HG02852 (cell line): ENCODE measurements at regions not wholly inside any gene's neighbourhood (a gene's known extent, or its start where the extent isn't known, plus 50 kb on each side); places are given as distances from the start of the nearest gene placed in this dataset.
"Not testable (repeated sequence)": the region's sequence is repeated elsewhere in the genome, so short reads cannot be mapped to it uniquely, and the experiment has no call there.

Experiments
- ATAC-seq: cut with Tn5 transposase; IDR thresholded peaks from one replicate; pipeline ENCODE4 v1.9.1; 2021; ENCODE audit warnings: mild to moderate bottlenecking, moderate library complexity; ENCODE audit not compliant: unreplicated experiment

DNA sequence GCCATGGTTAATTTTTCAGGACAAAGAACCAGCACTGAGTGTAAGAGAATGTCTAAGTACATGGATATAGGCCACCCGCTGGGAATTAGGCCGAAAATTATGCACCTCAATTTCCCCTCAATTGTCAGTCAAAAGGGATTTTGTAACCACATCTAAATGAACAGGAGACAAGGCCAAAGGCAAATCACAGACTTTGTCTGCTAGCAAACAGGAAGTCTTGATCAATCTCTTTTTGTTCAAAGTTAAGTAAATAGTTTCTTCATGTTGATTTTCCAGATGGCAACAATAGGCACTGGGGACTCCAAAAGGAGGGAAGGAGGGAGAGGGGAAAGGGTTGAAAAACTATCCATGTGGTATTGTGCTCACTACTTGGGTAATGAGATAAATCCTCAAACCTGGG is 276.0 kb downstream of the COG6 start:
- no peak for ATAC-seq

DNA sequence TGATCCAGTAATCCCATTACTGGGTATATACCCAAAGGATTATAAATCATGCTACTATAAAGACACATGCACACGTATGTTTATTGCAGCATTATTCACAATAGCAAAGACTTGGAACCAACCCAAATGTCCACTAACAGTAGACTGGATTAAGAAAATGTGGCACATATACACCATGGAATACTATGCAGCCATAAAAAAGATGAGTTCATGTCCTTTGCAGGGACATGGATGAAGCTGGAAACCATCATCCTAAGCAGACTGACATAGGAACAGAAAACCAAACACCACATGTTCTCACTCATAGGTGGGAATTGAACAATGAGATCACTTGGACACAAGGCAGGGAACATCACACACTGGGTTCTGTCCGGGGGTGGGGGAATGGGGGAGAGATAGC is 277.1 kb downstream of the COG6 start:
- ATAC-seq = not testable (repeated sequence)

DNA sequence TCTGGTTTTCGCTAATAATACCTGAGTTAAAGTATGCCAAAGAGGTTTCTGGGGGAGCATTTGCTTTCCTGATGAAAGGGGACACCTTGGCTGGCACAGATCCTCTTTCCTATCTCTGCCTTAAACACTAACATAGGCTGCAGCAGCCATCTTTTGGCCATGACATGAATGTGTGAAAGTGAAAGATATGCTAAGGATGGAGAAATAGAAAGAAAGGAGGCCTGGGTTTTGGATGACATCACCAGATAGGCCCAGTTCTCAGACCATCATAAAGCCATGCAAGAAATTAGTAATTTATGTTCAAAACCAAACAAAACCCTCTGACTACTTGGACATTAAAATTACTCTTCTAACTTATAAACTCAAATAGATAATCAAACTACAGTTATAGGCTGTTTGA is 279.7 kb downstream of the COG6 start:
- no peak for ATAC-seq

DNA sequence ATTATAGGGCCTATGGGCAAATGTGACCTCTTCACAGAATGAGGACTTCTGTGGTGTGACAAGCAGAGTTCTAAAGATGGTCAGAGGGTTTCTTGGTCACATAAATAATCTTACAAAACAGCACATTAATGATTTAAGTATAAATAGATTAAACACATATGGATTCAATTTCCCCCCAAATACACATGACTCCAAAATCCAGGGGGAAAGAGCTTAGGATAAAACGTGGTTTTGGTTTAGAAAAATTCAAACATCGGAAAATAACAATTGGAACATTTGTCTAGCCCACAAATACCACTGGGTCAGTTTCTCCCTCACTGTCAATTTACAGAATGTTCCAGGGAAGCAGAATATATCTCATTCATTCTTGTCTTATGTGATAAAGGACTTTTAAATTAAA is 283.1 kb downstream of the COG6 start:
- no peak for ATAC-seq

DNA sequence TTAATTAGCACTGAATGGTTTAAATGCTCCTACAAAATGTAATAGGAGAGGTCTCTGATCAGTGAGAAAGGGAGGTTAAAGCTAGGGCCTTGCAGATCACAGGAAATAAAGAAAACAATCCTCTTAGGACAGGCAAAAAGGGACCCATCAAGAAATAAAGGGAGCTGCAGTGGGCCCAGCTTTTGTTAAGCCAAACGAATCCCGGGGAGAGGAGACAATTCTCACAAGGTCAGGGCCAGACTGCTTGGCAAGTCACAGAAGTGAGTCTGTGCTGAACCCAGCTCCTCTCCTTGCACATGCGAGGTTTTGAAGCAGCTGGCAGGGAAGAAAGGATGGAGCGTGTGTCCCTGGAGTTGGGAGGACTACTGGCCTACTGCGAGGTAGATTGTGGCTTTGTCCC is 285.8 kb downstream of the COG6 start:
- no peak for ATAC-seq

DNA sequence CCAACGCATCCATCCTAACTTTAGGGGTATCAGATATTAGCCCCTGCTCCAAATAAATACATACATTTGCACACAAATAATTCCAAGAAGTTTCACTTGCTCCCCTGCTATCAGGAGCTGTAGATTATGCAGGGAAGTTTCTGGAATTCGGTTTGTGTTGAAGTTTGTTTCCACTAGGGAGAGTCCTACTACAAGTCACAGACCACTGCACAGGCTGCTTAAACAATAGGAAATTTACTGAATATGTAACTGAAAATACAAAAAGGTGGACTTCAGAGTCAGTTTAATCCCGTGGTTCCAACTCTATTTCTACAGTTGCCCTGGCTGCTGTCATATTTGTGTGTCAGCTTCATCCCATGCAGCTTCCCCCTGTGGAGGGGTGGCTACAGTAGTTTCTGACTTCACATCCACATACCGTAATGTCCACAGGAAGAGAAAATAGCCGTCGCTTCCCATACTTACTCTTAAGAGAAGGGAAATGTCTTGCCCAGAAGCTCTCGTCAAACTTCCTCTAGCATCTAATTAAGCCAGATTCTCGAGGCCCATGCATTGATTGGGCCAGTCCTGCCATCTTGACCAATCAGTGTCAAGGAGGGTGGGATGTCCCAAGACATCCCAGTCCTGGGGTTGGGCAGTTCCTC is 286.6 kb downstream of the COG6 start:
- ATAC-seq = no peak

DNA sequence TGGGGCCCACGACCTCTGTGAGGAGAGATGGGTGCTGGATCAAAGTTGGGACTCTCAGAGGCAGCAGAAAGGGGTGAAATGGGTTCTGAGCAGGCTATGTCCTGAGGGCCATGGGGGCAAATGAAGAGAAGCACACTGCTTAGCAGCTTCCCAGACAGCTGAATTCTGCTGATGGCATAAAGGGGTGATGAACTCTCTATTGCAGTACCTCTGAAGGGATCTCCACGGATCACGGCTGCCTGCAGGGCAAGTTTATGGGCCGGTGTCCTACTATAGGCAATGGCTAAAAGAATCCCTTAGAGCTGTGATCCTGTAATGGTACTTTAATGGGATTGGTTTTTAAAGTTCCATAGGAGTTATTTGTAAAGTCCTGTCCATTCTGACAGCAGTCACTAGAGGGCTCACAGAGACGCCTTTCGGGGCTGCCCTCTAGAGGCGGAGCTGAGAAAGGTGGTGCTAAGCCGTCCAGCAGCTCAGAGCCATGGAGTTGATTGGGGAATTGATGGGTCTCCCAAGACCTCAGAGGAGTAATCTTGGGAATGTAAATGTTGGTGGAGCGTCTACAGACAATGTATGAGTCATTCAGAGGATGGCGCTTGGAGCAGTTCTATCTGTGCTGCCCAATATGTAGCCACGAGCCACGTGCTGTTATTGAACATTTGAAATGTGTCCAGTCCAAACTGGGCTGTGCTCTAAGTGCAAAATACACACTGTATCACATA is 287.3 kb downstream of the COG6 start:
- ATAC-seq = peak; percentile 100

DNA sequence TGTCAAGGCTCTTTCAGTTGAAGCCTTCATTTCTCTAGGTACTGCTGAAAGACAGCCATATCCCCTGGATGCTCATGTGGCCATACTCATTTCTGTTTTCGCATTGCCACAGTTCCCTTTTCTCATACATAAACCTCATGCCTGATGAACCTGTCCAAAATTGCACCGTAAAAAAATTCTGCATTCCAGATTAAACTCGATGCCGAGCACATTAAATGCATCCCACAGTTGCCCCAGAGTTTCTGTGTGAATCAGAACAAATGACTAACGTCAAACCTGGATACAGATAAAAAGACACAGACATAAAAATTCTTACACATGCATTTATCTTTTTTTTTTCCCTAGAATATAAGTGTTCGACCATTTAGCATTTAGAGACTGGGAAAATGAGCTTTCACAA is 288.2 kb downstream of the COG6 start:
- no peak for ATAC-seq

DNA sequence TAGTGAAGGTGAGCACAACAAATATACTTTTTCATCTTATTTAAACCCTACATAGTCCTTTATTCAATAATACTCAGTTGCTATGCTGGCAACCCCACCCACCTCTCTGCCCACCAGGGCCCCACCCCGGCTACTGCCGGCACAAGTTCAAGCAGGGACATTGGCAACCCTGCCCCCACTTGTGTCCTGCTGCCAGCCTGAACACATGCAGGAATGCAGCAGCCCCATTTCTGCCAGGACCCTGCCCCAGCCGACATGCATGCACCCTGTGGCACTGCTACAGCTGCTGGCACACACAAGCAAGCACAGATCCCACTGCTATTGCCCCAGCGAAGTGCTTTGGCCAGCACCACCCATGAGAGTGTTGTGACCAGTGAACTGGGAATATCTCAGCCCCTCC is 289.8 kb downstream of the COG6 start:
- ATAC-seq = no peak

DNA sequence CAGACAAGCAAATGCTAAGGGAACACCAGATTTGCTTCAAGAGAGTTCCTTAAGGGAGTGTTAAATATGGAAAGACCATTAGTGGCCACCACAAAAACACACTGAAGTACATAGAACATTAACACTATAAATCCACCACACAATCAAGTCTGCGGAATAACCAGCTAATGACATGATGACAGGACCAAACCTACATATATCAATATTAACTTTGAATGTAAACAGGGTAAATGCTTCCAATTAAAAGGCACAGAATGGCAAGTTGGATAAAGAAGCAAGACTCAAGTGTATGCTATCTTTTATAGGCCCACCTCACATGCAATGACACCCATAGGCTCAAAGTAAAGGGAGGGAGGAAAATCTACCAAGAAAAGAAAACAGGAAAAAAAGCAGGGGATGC is 291.3 kb downstream of the COG6 start:
- no peak for ATAC-seq

DNA sequence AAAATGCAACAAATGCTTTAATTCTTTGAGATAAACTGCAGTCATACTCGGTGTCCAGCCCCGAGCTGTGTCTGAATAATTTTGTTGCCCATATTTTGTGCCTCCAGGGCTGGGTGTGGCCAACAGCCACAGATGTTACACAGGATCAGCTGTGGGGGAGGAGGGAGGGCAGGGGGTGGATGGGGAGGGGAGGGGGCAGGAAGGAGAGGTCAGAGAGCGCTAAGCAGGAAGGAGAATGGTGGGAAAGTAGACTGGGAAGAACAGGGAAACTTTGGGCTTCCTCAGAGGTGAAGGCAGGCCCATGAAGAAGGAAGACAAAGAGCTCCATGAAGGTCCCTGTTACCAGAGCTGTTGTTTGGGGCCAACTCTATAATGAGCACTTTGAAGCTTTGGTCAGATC is 295.8 kb downstream of the COG6 start:
- no peak for ATAC-seq

DNA sequence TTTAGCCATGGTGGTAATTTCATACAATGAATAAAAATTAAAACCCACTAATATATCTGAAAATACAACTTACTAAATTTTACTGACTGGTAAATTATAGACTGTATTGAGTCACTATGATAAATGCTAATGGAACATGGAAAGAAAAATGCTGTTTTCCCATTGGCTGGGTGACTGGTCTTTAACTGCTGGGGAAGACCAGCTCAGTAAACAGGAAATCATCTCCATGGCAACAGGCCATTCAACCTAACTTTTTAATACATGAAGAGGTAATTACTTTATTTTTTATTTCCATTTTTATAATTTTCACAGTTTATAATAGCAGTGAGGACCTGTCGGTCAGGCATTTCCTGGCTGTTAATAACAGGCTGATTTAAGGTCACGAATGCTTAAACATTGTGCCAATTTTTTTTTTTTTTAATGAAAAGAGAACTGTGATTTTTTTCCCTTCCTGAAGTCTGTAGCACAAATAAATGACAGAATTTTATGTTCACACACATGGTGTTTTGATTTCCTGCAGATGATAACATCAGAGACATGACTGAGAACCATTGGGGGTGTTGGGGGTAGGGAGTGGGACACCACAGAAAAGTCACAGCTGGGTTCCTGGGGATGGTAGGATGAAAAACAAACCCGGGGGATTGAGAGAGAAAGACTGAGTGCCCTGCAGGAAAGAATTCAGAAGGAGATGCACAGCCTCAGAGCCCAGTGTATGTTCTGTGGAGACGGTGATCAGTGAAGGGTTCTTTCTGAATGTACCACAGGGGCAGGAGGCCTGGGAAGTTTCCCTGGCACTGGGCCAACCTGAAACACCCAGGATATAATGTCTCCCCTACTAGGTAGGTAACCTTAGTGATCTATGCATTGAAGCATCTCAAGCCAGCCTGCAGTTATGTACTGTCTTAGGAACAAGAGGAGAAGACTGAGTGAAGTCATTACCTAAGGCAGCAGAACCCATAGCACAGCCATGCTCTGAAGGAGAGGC is 297.1 kb downstream of the COG6 start:
- no peak for ATAC-seq

DNA sequence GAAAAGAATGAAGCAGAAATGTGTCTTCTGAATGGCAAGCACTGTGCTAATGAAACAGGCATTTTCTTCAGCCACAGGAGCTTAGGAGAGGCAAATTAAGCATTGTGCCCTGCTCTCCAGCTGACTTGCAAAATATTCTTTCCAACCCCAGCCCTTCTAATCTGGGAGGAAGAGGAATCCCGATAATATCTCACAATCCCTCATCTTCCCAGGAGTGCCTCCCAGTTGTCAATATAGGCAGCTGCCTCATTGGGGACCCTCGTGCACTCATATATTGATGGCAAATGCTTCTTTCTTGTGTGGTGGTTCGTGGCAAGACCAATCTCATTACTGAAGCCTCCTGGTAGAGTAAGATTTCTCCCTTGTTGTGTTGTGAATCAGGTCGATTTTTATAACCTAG is 299.0 kb downstream of the COG6 start:
- no peak for ATAC-seq

DNA sequence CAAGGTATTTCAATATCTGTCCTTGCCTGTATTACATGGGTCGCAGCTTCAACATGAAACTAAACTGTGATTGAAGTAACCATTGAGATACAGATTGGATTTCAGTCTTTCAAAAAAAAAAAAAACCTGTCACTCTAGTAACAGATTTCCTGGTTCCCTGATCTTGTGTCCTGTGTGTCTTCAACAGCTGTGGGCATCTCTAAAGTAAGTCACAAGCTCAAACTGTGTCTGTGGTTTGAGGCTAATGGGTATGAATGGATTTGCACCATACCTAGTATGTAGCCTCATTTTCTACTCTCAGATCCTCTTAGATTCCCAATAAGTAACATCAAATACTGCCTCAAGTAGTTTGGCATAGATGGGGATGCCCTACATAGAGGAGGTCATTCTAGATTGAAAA is 300.1 kb downstream of the COG6 start:
- ATAC-seq = no peak

DNA sequence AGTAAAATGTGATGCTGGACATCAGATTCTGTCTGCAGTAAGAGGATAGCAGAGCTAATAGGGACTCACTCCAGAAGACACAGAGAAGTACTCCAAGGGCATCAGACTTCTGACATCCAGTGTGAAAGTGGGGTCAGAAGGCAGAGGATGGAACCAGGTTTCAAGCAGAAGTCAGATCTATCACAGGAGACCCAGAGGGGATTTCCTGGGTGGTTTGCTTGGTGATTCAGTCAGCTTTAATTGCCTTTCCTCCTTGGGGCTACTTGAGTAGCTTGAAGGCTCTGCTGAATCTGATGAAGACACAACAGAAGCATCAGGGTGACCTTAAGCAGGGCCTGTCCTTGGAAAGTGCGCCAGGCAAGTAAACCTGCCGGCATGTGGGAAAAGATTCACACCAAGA is 300.6 kb downstream of the COG6 start:
- no peak for ATAC-seq

DNA sequence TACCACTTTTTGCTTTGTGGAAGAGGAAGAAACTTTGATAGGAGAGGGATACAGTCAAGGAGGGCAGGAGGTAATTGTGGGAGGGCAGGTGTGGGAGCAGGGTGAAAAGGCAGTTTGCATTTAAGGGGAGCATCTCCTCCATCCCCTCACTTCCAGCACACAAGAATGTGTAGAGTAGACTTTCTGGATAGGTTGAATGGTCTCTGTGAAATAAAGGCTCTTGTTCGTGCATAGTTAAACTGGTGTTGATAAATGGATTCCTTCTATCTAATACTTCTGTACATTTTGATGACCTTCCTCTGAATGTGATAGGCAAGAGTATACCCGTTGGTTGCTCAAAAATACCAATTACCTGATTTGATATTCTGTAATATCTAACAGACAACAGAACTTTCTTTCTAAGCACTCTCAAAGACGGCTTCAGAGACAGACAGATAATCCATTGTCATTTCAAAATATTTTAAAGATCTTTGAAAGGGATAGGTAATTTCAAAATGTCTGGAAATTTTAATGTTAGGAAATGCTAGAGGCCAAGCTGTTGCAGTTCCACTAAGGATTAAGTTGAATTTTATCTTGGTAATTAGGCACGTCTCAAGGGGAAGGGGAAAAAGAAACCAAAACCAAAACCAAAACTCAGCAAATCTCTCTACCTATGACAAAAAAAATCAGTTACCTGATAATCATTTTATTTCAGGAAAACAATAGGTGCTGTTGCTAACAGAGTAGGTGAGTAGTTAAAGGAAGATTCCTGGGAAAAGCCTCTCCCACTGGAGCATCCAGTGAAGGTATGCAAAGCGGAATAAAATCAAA is 302.6 kb downstream of the COG6 start:
- no peak for ATAC-seq

DNA sequence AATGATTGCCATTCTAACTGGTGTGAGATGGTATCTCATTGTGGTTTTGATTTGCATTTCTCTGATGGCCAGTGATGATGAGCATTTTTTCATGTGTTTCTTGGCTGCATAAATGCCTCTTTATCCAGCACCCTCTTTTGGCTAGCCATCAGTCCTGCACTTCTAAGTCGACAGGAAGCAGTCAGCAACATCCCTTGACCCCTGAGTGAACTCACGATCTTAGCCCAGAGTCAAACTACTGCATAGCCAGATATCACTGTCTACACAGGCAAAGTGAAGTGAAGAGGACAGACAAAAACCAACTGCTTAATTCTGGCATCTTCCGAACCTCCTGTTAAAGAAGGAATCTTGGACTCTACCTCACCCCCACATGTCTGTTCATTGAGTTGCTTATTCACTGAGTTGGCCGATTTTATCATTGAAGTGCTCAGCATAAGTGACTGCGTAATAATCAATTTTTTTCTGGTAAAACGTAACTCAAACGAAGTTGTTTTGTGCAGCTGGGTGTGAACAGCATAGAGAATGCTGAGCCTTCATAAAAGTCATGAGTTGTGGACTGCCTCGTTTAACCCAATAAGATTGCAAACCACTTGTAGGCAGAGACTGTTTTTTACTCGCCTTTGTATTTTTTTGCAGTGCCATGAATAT is 304.2 kb downstream of the COG6 start:
- ATAC-seq = no peak

DNA sequence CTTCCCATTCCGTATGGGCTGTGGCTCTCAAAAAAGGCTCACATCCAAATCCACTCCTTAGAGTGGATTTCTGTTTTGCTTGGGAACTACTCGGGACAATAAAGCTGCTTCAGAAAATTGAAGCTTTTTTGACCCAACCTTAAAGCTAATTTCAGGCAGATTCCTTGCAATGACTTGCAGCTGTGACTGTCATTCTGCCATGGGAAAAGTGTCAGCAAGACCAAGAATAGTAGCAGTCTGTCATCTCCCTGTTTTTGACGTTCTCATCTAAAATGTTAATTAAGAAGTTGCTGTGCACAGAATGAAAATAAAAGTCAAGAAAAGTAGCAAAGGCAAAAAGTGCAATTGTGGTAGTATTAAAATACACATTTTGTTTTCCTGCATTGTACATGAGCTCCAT is 304.7 kb downstream of the COG6 start:
- ATAC-seq = no peak

DNA sequence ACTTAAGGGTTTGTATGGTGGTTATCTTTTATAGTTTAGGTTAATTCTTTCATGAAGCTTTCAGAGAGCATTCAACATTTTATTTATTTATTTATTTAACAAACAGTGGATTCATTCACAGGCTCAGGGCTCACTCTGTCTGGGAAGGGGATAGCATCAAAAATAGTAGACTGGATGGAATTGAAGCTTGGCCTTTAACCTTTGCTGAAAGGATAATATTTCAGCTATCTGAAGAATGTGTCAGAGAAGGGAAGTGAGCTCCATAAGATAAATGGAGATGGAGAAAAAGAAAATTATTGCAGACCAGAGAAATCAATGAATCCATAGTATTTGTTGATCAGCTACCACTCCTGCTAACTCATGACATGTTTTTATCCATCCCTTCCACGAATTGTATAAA is 305.6 kb downstream of the COG6 start:
- no peak for ATAC-seq

DNA sequence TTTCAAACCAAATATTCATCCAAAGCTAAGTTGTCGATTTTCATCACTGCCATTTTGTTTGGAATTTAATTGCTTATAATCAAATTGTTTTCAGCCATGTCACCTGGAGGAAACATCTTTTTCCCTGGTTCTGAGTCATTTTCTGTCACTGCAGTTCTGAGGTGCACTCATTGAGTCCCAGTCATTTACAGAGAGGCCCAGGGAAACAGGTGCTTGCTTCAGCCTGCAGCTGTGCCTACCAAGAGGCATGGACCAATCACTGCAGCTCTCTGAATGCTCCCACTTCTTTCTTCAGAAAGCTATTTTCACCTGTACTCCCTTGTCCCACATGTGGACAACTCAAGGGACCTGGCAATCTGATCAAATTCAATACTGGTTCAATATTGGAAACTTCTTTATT is 308.1 kb downstream of the COG6 start:
- no peak for ATAC-seq
